Body of pancreas (tissue), 4 donors: ENCODE measurements at regions not wholly inside any gene's neighbourhood (a gene's known extent, or its start where the extent isn't known, plus 50 kb on each side); places are given as distances from the start of the nearest gene placed in this dataset.

ENCODE experiments used
- ATAC-seq: fragments of 150-250 bp; one replicate; pipeline ENCODE4 v1.9.1; 2016
- DNase-seq, 4 donors: peaks; one replicate each; pipeline ENCODE4 v3.0.0-alpha.2; 2019
- H3K27ac ChIP-seq, 4 donors: fragments of 200-600 bp; sonication (generic); 1 replicate in 3 of 4; 2 replicates in 1 of 4; pipeline versions ENCODE4 v1.5.1 to v1.6.1; 2016 to 2019; ENCODE audit warnings: mild to moderate bottlenecking in 1 of 4, mixed read lengths in 1 of 4, moderate library complexity in 1 of 4
- H3K27me3 ChIP-seq, 2 donors: fragments of 200-600 bp; sonication (generic); one replicate each; pipeline ENCODE4 v1.6.0; 2016; ENCODE audit warnings: mild to moderate bottlenecking in 1 of 2
- H3K36me3 ChIP-seq, 2 donors: fragments of 200-600 bp; sonication (generic); replicated peaks in 1 of 2; 2 replicates each; pipeline ENCODE4 v1.5.1; 2016; ENCODE audit warnings: low read depth in 2 of 2; ENCODE audit not compliant: insufficient read depth in 1 of 2
- H3K4me1 ChIP-seq: fragments of 200-600 bp; sonication (generic); one replicate; pipeline ENCODE4 v1.6.0; 2016
- H3K4me3 ChIP-seq, 2 donors: fragments of 200-600 bp; sonication (generic); 1 replicate in 1 of 2; 2 replicates in 1 of 2; pipeline ENCODE4 v1.5.1; 2016 to 2019
- H3K9me3 ChIP-seq, 3 donors: fragments of 200-600 bp; sonication (generic); 1 replicate in 2 of 3; 2 replicates in 1 of 3; pipeline ENCODE4 v1.5.1; 2016
- POLR2A ChIP-seq, 3 donors: fragments of 450-650 bp; IDR thresholded peaks; one replicate each; pipeline ENCODE4 v1.6.1; 2016; ENCODE audit warnings: antibody characterized with exemption in 3 of 3, mild to moderate bottlenecking in 2 of 3
- WGBS, 2 donors: methylation state at CpG; one replicate each; pipeline ENCODE4 v1.1.5; 2017; 5-methylcytosine and 5-hydroxymethylcytosine counted together
- intact Hi-C: fragments of 100-400 bp; cut with DNase I; formaldehyde crosslinking; loops from one replicate; pipeline ENCODE4 v1.15.1; 2023
- TF ChIP-seq, protein P1 (sequence below), 7 experiments: fragments of 450-650 bp in 4 of 7; fragments of 200-600 bp in 3 of 7; sonication (generic) in 3 of 7; IDR thresholded peaks; one replicate each; pipeline ENCODE4 v1.5.1; 2016 to 2019; ENCODE audit warnings: antibody characterized with exemption in 7 of 7

DNA sequence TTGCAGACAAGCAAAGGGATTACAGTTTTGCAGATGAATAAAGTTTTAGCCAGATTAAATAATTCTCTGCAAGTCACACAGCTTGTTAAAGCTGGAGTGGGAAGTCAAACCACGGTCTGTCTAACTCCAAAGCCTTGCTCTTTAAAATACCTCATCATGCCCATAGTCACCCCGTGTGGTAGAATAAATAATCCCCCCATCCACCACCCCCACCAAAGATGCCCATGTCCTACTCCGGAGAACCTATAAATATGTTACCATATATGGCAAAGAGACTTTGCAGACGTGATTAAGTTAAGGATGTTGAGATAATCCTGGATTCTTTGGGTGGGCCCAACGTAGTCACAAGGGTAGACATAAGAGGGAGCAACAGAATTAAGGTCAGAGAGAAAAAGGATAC lies 118.7 kb downstream of the BEND2 start:
- intact Hi-C loops = no loop called here
- Histone ChIP-seq H3K4me3 (no peak overlapping the region), H3K36me3 (no peaks in the 10 kb centered on the region), H3K27me3 (no peaks in the 10 kb centered on the region), H3K9me3 (no peaks in the 10 kb centered on the region), H3K4me1 (no peaks in the 10 kb centered on the region), H3K27ac (no peak overlapping the region)
- ATAC-seq (no peak), DNase-seq (no peak)
- TF ChIP-seq, protein P1, sequence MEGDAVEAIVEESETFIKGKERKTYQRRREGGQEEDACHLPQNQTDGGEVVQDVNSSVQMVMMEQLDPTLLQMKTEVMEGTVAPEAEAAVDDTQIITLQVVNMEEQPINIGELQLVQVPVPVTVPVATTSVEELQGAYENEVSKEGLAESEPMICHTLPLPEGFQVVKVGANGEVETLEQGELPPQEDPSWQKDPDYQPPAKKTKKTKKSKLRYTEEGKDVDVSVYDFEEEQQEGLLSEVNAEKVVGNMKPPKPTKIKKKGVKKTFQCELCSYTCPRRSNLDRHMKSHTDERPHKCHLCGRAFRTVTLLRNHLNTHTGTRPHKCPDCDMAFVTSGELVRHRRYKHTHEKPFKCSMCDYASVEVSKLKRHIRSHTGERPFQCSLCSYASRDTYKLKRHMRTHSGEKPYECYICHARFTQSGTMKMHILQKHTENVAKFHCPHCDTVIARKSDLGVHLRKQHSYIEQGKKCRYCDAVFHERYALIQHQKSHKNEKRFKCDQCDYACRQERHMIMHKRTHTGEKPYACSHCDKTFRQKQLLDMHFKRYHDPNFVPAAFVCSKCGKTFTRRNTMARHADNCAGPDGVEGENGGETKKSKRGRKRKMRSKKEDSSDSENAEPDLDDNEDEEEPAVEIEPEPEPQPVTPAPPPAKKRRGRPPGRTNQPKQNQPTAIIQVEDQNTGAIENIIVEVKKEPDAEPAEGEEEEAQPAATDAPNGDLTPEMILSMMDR (IDR thresholded peaks at IDR 0.05) = no peak
- no peak for TF ChIP-seq POLR2A (IDR thresholded peaks at IDR 0.05)
- 37 to 57% methylated on average over 4 to 5 of the region's 5 CpGs for WGBS, 2 donors

DNA sequence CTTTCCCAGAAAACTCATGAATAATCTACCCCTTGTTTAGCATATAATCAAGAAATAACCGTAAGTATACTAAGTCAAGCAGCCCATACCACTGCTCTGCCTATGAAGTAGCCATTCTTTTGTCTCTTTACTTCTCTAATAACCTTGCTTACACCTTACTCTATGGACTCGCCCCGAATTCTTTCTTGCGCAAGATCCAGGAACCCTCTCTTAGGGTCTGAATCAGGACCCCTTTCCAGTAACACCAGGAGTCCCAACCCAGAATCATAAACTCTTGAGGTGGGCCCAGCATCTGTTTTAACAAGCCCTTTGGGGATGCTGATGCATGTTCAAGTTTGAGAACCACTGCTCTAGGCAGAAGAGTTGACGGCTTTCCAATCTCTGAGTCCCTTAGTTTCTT lies 119.6 kb downstream of the BEND2 start:
- Histone ChIP-seq H3K4me1 (no peaks in the 10 kb centered on the region), H3K4me3 (no peak overlapping the region), H3K9me3 (no peaks in the 10 kb centered on the region), H3K27ac (no peak overlapping the region), H3K36me3 (no peaks in the 10 kb centered on the region), H3K27me3 (no peaks in the 10 kb centered on the region)
- ATAC-seq (no peak), DNase-seq (no peak)
- TF ChIP-seq, protein P1 (IDR thresholded peaks at IDR 0.05) = no peak
- TF ChIP-seq POLR2A (IDR thresholded peaks at IDR 0.05) = no peak
- WGBS, 2 donors = 91% methylated on average over 5 of the region's 5 CpGs
- intact Hi-C loops = no loop called here

DNA sequence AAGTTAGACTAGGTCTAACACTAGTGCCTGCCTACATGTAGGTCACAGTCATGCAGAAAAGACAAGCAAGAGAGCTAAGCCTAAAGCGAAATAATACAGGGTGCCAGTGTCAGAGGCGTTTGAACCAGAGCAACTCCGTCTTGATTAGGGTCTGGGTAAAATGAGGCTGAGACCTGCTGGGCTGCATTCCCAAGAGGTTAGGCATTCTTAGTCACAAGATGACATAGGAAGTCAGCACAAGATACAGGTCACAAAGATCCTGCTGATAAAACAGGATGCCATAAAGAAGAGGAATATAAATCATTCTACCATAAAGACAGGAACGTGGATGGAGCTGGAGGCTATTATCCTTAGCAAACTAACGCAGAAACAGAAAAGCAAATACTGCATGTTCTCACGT lies 120.9 kb downstream of the BEND2 start:
- Histone ChIP-seq H3K36me3 (no peaks in the 10 kb centered on the region), H3K4me3 (no peak overlapping the region), H3K4me1 (no peaks in the 10 kb centered on the region), H3K27me3 (no peaks in the 10 kb centered on the region), H3K27ac (no peak overlapping the region), H3K9me3 (no peaks in the 10 kb centered on the region)
- intact Hi-C loops = no loop called here
- ATAC-seq = no peak
- TF ChIP-seq POLR2A (IDR thresholded peaks at IDR 0.05) = no peak
- TF ChIP-seq, protein P1 (IDR thresholded peaks at IDR 0.05) = no peak
- WGBS, 2 donors = 19 to 35% methylated on average over 3 to 6 of the region's 6 CpGs
- no peak for DNase-seq

DNA sequence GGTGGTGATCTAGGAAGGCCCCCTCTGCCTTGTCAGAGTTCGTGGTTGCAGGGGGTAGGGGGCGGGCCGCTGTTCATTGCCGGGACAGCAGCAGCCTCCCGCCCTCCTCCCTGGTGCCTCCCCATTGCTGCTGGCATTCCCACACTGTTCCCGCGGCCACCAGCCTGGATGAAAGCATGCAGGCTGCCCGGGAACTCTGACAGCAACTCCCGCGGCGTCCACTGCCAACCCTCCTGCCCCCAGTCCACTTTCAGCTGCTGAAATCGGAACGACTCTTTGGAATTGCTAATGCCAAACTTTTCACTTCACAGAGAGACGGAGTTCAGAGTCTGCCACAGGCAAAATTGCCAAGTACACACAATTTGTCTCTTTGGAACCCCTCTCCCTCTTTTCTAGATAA lies 121.9 kb downstream of the BEND2 start:
- ATAC-seq = no peak
- TF ChIP-seq POLR2A (IDR thresholded peaks at IDR 0.05) = no peak
- TF ChIP-seq, protein P1 (IDR thresholded peaks at IDR 0.05) = no peak
- Histone ChIP-seq H3K4me1 (no peaks in the 10 kb centered on the region), H3K36me3 (no peaks in the 10 kb centered on the region), H3K27ac (no peak overlapping the region), H3K27me3 (no peaks in the 10 kb centered on the region), H3K4me3 (no peak overlapping the region), H3K9me3 (no peaks in the 10 kb centered on the region)
- intact Hi-C loops = no loop called here
- no peak for DNase-seq
- WGBS, 2 donors = 1 to 6% methylated on average over 2 to 11 of the region's 14 CpGs

DNA sequence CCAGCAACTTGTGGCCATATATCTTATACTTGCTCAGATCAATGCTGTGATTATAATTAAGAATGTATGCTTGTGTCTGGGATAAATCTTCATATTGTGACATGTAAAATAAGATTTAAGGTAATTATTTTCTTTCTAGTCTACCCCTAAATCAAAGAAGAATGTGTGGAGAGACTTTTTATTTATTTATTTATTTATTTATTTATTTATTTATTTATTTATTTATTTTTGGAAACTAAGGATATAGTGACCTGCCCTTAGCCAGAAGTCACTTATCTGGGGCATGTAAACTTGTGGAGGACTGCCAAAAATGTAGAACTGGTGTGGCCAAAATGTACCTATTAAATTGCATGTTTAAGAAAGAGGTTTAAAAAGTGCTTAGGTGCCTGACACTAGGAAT lies 144.3 kb downstream of the BEND2 start:
- Histone ChIP-seq H3K27ac (no peak overlapping the region), H3K9me3 (no peaks in the 10 kb centered on the region), H3K4me3 (no peak overlapping the region), H3K27me3 (no peaks in the 10 kb centered on the region), H3K36me3 (no peaks in the 10 kb centered on the region), H3K4me1 (no peaks in the 10 kb centered on the region)
- DNase-seq (no peak), ATAC-seq (no peak)
- intact Hi-C loops = no loop called here
- TF ChIP-seq, protein P1 (IDR thresholded peaks at IDR 0.05) = no peak
- no peak for TF ChIP-seq POLR2A (IDR thresholded peaks at IDR 0.05)
